ENCODE measurements at regions not wholly inside any gene's neighbourhood (a gene's known extent, or its start where the extent isn't known, plus 50 kb on each side); places are given as distances from the start of the nearest gene placed in this dataset.
"Not testable (repeated sequence)": the region's sequence is repeated elsewhere in the genome, so short reads cannot be mapped to it uniquely, and the experiment has no call there.

- no peaks in the 10 kb centered on the region for H3K36me3 ChIP-seq (ENCODE audit: insufficient read depth, low read length)
- WGBS: 93% methylated on average over 4 of the region's 4 CpGs
- no peak overlapping the region for H3K4me3 ChIP-seq (ENCODE audit: low read length)
- peaks cover 29% of the 10 kb centered on the region for H3K9me3 ChIP-seq (ENCODE audit: insufficient read depth, low read depth, low read length)
- H3K27me3 ChIP-seq (ENCODE audit: insufficient read depth, low read length): no peaks in the 10 kb centered on the region; the same call in 1 of the 2 replicates
- H3K4me1 ChIP-seq (ENCODE audit: insufficient read depth, low read length): no peaks in the 10 kb centered on the region
- no peak overlapping the region for H3K9ac ChIP-seq (ENCODE audit: low read depth, low read length)
- no peak overlapping the region for H3K27ac ChIP-seq (ENCODE audit: low read depth, low read length)
These were observed 67.2 kb upstream of the LRPPRC start for GRCh38 chr2:44063033-44063432.

GRCh38 chr2:44064281-44064680 lies 68.5 kb upstream of the LRPPRC start:
- H3K27me3 ChIP-seq (ENCODE audit: insufficient read depth, low read length); H3K36me3 ChIP-seq (ENCODE audit: insufficient read depth, low read length); H3K27ac ChIP-seq (ENCODE audit: low read depth, low read length); H3K4me3 ChIP-seq (ENCODE audit: low read length); H3K9ac ChIP-seq (ENCODE audit: low read depth, low read length); H3K4me1 ChIP-seq (ENCODE audit: insufficient read depth, low read length): not testable (repeated sequence)
- 95% methylated on average over 6 of the region's 6 CpGs for WGBS
- peaks cover 36% of the 10 kb centered on the region for H3K9me3 ChIP-seq (ENCODE audit: insufficient read depth, low read depth, low read length)

GRCh38 chr2:44067012-44067790 lies 71.4 kb upstream of the LRPPRC start:
- not testable (repeated sequence) for H3K4me1 ChIP-seq (ENCODE audit: insufficient read depth, low read length); H3K4me3 ChIP-seq (ENCODE audit: low read length); H3K27me3 ChIP-seq (ENCODE audit: insufficient read depth, low read length); H3K9ac ChIP-seq (ENCODE audit: low read depth, low read length); H3K27ac ChIP-seq (ENCODE audit: low read depth, low read length); H3K36me3 ChIP-seq (ENCODE audit: insufficient read depth, low read length)
- WGBS: 97% methylated on average over 37 of the region's 57 CpGs
- peaks cover 15% of the 10 kb centered on the region for H3K9me3 ChIP-seq (ENCODE audit: insufficient read depth, low read depth, low read length)

- not testable (repeated sequence) for H3K36me3 ChIP-seq (ENCODE audit: insufficient read depth, low read length); H3K27me3 ChIP-seq (ENCODE audit: insufficient read depth, low read length); H3K9ac ChIP-seq (ENCODE audit: low read depth, low read length); H3K27ac ChIP-seq (ENCODE audit: low read depth, low read length); H3K4me1 ChIP-seq (ENCODE audit: insufficient read depth, low read length); H3K4me3 ChIP-seq (ENCODE audit: low read length)
- 98% methylated on average over 22 of the region's 22 CpGs for WGBS
- peaks cover 12% of the 10 kb centered on the region for H3K9me3 ChIP-seq (ENCODE audit: insufficient read depth, low read depth, low read length)
These were observed 72.0 kb upstream of the LRPPRC start for GRCh38 chr2:44067791-44068181.

GRCh38 chr2:44071454-44072046 lies 75.8 kb upstream of the LRPPRC start:
- Histone ChIP-seq H3K4me3 (ENCODE audit: low read length) (no peak overlapping the region), H3K27me3 (ENCODE audit: insufficient read depth, low read length) (no peaks in the 10 kb centered on the region), H3K36me3 (ENCODE audit: insufficient read depth, low read length) (no peaks in the 10 kb centered on the region), H3K9ac (ENCODE audit: low read depth, low read length) (no peak overlapping the region), H3K4me1 (ENCODE audit: insufficient read depth, low read length) (0 out of 2 replicates have a peak, but pooled peaks cover 5% of the 10 kb centered on the region), H3K27ac (ENCODE audit: low read depth, low read length) (no peak overlapping the region), H3K9me3 (ENCODE audit: insufficient read depth, low read depth, low read length) (peaks cover 7% of the 10 kb centered on the region)
- 96% methylated on average over 2 of the region's 2 CpGs for WGBS

GRCh38 chr2:44073667-44074066 lies 77.9 kb upstream of the LRPPRC start:
- not testable (repeated sequence) for H3K4me3 ChIP-seq (ENCODE audit: low read length); H3K4me1 ChIP-seq (ENCODE audit: insufficient read depth, low read length); H3K9me3 ChIP-seq (ENCODE audit: insufficient read depth, low read depth, low read length); H3K36me3 ChIP-seq (ENCODE audit: insufficient read depth, low read length); H3K9ac ChIP-seq (ENCODE audit: low read depth, low read length); H3K27me3 ChIP-seq (ENCODE audit: insufficient read depth, low read length); H3K27ac ChIP-seq (ENCODE audit: low read depth, low read length)
- 94% methylated on average over 2 of the region's 3 CpGs for WGBS

- not testable (repeated sequence) for H3K27me3 ChIP-seq (ENCODE audit: insufficient read depth, low read length); H3K9ac ChIP-seq (ENCODE audit: low read depth, low read length); H3K4me3 ChIP-seq (ENCODE audit: low read length); H3K4me1 ChIP-seq (ENCODE audit: insufficient read depth, low read length); H3K27ac ChIP-seq (ENCODE audit: low read depth, low read length); H3K9me3 ChIP-seq (ENCODE audit: insufficient read depth, low read depth, low read length); H3K36me3 ChIP-seq (ENCODE audit: insufficient read depth, low read length)
- WGBS: 97% methylated on average over 10 of the region's 10 CpGs
These were observed 79.0 kb upstream of the LRPPRC start for GRCh38 chr2:44074795-44075194.

GRCh38 chr2:44075541-44075940 lies 79.8 kb upstream of the LRPPRC start:
- no peaks in the 10 kb centered on the region for H3K27me3 ChIP-seq (ENCODE audit: insufficient read depth, low read length)
- WGBS: 89% methylated on average over 4 of the region's 6 CpGs
- H3K36me3 ChIP-seq (ENCODE audit: insufficient read depth, low read length): no peaks in the 10 kb centered on the region
- H3K4me3 ChIP-seq (ENCODE audit: low read length): no peak overlapping the region
- H3K9ac ChIP-seq (ENCODE audit: low read depth, low read length): no peak overlapping the region
- H3K27ac ChIP-seq (ENCODE audit: low read depth, low read length): no peak overlapping the region
- no peaks in the 10 kb centered on the region for H3K9me3 ChIP-seq (ENCODE audit: insufficient read depth, low read depth, low read length)
- H3K4me1 ChIP-seq (ENCODE audit: insufficient read depth, low read length): 0 out of 2 replicates have a peak, but pooled peaks cover 5% of the 10 kb centered on the region

- Histone ChIP-seq H3K27me3 (ENCODE audit: insufficient read depth, low read length) (no peaks in the 10 kb centered on the region), H3K9me3 (ENCODE audit: insufficient read depth, low read depth, low read length) (no peaks in the 10 kb centered on the region), H3K36me3 (ENCODE audit: insufficient read depth, low read length) (no peaks in the 10 kb centered on the region), H3K9ac (ENCODE audit: low read depth, low read length) (no peak overlapping the region), H3K4me1 (ENCODE audit: insufficient read depth, low read length) (no peaks in the 10 kb centered on the region), H3K27ac (ENCODE audit: low read depth, low read length) (no peak overlapping the region), H3K4me3 (ENCODE audit: low read length) (no peak overlapping the region)
- 100% methylated on average over 3 of the region's 4 CpGs for WGBS
These were observed 82.2 kb upstream of the LRPPRC start for GRCh38 chr2:44077942-44078511.

GRCh38 chr2:44079686-44080085 lies 83.9 kb upstream of the LRPPRC start:
- H3K9me3 ChIP-seq (ENCODE audit: insufficient read depth, low read depth, low read length): no peaks in the 10 kb centered on the region
- H3K4me3 ChIP-seq (ENCODE audit: low read length): no peak overlapping the region
- H3K4me1 ChIP-seq (ENCODE audit: insufficient read depth, low read length): no peaks in the 10 kb centered on the region
- WGBS: 82% methylated on average over 3 of the region's 3 CpGs
- no peak overlapping the region for H3K9ac ChIP-seq (ENCODE audit: low read depth, low read length)
- H3K27ac ChIP-seq (ENCODE audit: low read depth, low read length): no peak overlapping the region
- no peaks in the 10 kb centered on the region for H3K36me3 ChIP-seq (ENCODE audit: insufficient read depth, low read length)
- no peaks in the 10 kb centered on the region for H3K27me3 ChIP-seq (ENCODE audit: insufficient read depth, low read length)

GRCh38 chr2:44083054-44083453 lies 85.6 kb upstream of the PPM1B start:
- no peak overlapping the region for H3K27ac ChIP-seq (ENCODE audit: low read depth, low read length)
- WGBS: 96% methylated on average over 4 of the region's 4 CpGs
- H3K9ac ChIP-seq (ENCODE audit: low read depth, low read length): no peak overlapping the region
- H3K4me1 ChIP-seq (ENCODE audit: insufficient read depth, low read length): peaks cover 11% of the 10 kb centered on the region
- no peak overlapping the region for H3K4me3 ChIP-seq (ENCODE audit: low read length)
- no peaks in the 10 kb centered on the region for H3K36me3 ChIP-seq (ENCODE audit: insufficient read depth, low read length)
- no peaks in the 10 kb centered on the region for H3K27me3 ChIP-seq (ENCODE audit: insufficient read depth, low read length)
- no peaks in the 10 kb centered on the region for H3K9me3 ChIP-seq (ENCODE audit: insufficient read depth, low read depth, low read length)
